ENCODE measurements at regions not wholly inside any gene's neighbourhood (a gene's known extent, or its start where the extent isn't known, plus 50 kb on each side); places are given as distances from the start of the nearest gene placed in this dataset.
"Not testable (repeated sequence)": the region's sequence is repeated elsewhere in the genome, so short reads cannot be mapped to it uniquely, and the experiment has no call there.

DNA sequence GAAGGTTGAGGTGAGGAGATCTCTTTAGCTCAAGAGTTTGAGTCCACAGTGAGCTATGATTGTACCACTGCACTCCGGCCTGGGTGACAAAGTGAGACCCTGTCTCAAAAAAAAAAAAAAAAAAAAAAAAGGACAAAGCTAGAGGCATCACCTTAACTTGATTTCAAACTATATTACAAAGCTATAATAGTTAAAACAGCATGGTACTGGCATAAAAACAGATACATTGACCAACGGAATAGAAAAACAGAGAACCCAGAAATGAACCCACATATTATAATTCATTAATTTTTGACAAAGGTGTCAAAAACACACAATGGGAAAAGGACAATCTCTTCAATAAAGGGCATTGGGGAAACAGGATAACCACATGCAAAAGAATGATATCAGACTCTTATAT, 50.8 kb upstream of the MBOAT1 start:
- DNase-seq, result no peak

DNA sequence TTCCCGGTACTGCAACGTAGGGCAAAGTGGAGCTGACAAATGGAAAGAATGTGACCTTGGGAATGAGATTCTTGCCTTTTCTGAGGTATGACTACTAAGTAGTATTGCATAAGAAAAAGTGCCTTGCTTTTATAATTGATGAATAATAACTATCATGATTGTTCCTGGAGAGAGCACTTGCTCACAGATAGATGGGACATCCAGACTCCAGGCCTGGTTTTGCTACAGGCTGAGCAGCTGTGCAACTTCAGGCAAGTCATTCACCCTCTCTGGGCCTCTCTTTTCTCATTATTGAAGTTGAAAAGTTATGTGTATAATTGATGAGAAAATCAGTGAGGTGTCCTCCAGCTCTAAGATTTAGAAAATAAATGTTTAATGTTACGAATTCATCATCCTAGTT, 53.6 kb upstream of the MBOAT1 start:
- no peak for DNase-seq

DNA sequence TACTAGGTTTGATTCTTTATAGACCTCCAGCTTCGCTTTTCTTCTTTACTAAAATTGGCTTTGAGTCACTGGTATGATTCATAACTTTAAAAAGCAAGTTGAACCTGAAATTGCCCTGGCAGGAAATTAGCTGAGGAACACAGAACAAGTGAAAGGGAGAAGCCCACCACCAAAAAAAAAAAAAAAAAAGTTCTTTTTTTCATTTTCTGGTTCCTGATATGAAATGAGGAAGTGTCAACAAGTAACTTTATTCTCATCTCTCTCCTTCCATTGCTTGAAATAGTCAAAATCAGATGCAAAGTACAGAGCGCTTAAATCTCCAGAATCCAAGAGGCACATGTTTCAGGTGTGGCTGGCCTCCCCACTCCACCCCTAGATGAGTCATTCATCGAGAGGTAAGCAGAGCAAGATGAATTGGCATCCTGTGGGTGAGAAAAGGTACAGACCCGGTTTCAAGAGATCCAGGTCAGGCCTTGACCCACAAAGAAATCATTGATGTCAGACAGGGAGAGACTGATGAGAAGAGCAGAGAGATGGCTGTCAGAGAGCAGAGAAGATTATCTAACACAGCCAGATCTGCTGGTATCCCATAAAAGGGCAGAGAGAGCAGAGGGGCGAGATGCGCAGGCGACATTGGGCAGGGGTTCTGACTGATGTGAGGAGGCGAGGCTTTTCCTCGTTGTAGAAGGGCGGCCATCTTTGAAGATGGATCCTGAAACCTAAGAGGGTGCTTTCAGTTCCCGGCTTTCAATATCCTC, 54.8 kb upstream of the MBOAT1 start:
- DNase-seq, result no peak

DNA sequence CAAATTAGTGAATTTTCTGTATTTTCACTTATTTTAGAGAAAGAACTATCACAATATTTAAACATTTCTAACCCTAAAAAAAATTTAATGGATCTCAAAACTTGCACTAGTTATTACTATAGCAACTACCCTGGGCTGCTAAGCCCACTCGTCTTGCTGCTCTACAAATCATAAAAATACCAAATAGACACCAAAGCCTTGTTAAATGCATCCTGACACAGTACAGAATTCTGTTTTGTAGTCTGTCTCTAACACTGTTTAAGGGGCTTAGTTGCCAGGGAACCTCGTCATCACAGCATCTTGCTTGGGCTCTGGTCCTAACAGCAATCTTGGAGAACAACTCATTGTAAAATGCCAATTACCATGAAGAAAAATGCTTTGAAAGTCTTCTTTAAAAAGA, 56.9 kb upstream of the MBOAT1 start:
- DNase-seq, result no peak

DNA sequence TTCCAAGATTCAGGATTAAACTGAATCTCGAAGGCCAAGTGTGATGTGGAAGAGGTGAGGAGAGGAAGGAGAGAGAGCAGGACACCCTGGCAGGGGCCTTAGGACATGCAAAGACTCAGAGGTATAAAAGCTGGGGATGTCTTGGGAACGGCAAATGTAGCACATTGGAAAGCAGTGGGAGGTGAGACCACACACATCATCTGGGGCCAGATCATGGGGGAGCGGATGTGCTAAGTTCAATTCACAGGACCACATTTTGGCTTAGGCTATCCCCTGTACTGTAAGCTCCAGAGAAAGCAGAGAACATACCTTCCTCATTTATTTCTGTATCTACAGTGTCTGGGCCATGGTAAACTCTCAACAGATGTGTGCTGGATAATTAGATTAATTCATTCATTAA, 59.5 kb upstream of the MBOAT1 start:
- no peak for DNase-seq

DNA sequence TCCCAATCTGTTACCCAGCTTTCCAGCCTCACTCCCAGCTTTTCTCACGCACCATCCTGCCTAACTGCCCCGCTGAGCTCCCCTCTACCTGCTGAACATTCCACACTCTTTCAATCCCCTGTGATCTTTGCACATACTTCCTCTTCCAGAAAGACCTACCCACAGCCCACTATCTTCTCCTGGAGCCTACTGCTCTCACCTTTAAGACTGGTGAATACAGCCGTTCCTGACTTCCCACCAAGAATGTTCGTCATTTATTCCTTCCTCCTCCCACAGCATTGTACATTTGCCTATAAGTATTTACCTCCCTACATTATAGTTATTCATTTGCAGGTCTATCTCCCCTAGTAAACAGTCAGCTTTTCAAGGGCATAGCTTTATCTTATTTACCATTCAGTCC, 61.9 kb upstream of the MBOAT1 start:
- no peak for DNase-seq

DNA sequence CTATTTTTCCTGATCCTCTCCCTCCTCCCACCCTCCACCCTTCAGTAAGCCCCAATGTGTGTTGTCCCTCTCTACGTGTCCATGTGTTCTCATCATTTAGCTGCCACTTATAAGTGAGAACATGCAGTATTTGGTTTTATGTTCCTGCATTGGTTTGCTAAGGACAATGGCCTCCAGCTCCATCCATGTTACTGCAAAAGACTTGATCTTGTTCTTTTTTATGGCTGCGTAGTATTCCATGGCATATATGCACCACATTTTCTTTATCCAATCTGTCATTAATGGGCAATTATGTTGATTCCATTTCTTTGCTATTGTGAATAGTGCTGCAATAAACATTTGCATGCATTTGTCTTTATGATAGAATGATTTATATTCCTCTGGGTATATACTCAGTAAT, 63.6 kb upstream of the MBOAT1 start:
- DNase-seq, result not testable (repeated sequence)

DNA sequence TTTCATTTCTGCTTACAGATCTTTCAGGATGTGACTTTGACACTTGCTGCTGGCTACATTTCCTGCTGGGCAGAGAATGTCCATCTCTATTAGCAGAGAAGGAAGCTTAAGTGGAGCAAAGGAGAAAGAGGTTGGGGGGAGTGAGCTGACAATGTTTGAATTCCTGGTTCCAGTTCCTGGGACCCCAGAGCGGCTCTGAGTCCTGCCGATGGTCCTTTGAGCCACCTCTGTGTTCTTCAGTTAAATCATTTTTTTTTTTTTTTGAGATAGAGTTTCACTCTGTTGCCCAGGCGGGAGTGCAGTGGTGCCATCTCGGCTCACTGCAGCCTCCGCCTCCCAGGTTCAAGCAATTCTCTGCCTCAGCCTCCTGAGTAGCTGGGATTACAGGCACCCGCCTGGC, 65.5 kb upstream of the MBOAT1 start:
- DNase-seq, result not testable (repeated sequence)

DNA sequence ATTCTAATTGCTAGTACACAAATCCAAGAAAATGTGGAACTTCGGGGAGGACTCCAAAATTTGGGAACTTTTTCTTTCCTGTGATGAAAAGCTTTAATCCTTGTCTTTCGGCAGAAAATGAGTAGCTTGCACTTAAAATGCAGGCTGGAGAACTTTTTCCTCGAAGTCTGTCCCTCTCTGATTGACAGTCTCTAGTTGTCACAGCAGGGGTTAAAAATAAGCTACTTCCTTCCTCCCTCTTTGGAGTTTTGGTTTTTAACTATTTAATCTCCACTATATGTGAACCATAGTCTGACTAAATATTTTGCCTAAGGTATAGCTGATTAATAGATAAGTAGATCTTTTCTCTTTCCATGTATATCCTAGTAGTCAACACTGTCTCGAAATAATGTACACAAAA, 66.8 kb upstream of the MBOAT1 start:
- no peak for DNase-seq

DNA sequence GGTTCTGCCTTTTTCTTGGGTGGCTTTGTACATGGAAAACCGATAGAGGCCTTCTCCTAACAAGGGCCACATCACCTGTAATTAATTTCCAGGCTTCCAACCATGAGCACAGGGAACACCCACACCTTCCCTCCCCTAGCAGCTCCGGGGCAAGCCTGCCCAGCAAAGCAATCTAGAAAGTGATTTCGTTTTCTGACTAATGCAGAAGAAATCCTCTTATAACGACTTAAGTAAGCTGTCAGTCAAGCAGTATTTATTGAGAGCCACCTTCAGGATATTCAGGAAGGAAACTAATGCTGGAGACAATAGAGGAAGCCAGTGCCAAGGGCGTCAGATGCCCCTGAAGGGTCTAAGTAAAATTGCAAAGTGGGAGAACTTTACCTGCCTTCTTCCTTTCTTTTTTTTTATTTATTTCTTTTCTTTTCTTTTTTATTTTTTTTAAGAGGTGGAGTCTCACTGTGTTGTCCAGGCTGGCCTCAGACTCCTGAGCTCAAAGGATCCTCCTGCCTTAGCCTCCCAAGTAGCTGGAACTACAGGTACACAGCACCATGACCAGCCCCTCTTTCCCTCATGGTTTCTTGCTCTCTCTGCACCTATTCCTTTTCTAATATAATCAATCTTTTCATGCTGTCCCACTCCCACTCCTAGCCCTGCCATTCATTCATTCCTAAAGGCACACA, 67.5 kb upstream of the MBOAT1 start:
- no peak for DNase-seq

DNA sequence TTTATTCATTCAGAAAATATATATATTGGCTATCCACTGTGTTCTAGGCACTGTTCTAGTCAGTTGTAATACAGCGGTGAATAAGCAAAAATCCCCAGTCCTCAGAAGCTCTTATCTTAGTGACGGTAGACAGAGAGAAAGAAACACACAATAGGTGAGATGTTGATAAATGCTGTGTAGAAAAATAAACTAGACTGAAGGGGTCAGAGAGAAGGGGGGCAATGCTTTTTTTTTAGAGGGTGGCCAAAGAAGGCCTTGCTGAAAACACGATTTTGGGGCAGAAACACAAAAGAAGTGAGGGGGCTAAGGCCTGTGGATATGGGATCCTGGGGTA, 68.0 kb upstream of the MBOAT1 start:
- DNase-seq, result no peak

DNA sequence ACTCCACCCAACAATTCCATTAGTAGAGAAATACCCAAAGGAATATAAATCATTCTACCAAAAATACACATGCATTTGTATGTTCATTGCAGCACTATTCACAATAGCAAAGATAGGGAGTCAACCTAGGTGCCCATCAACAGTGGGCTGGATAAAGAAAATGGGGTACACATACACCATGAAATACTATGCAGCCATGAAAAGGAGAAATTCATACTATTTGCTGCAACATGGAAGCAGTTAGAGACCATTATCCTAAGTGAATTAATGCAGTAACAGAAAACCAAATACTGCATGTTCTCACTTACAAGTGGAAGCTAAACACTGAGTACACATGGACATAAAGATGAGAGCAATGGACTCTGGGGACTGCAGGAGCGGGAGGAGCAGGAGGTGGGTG, 72.4 kb upstream of the MBOAT1 start:
- DNase-seq, result no peak

DNA sequence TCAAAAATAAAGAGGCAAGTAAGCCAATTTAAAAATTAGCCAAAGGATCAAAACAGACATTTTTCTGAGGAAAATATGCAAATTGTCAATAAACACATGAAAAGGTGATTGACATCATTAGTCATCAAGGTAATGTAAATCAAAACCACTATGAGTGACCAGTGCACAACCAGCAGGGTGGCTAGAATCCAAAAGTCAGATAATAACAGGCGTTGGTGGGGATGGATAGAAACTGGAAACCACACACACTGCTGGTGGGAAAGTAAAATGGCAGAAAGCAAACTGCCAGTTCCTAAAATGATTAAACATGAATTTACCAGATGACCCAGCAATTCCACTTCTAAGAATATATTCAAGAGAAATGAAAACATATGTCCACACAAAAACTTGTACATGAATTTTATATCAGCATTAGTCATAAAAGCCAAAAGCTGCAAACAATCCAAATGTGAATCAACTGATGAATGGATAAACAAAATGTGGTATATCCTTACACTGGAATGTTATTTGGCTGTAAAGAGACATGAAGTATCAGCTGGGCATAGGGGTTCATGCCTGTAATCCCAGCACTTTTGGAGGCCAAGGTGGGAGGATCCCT, 74.8 kb upstream of the MBOAT1 start:
- no peak for DNase-seq

DNA sequence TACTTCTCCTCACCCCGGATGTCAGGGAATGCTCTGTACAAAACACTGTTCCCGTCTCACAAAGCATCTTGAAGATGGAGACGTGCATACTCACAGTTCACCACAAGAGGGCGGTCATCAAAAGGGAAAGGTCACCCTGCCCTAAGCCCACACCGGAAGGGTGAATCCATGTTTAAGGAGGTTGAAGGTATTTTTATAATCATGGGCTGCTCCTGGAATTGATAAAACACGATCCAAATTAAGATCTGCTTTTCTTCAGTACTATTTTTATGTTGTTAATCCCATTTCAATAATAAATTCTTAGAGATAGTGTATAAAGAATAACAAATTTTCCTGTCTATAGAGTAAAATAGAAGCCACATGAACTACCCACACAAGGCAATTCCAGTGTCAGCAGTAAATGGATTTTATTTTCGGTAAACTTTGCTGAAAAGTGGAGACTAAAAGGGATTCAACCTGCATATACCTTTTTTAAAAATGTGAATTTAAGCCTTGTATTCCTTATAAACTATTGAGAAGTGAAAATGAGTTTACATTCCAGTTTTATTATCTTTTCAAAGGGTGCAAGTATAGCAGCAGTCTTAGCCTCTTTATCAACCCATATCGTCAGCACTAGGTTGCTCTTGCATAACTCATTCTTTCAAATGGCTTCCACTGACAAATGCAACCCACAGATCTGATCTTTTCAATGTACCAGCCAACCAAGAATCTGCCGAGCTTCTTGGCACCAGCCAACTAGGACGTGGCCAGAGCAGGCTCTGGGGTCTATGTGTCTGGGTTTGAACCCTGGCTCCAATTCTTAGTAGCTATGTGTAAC, 79.7 kb upstream of the MBOAT1 start:
- DNase-seq, result peak; percentile 54

DNA sequence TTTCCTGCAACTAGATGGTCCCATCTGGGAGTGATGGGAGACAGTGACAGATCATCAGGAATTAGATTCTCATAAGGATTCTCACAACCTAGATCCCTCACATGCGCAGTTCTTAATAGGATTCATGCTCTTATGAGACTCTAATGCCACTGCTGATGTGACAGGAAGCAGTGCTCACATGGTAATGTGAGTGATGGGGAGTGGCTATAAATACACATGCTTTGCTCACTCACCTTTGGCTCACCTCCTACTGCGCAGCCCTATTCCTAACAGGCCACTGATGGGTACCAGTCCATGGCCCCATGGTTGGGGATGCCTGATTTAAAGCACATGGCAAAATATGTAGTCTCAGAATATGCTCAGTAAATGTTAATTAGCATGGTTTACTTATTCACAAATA, 80.6 kb upstream of the MBOAT1 start:
- no peak for DNase-seq

DNA sequence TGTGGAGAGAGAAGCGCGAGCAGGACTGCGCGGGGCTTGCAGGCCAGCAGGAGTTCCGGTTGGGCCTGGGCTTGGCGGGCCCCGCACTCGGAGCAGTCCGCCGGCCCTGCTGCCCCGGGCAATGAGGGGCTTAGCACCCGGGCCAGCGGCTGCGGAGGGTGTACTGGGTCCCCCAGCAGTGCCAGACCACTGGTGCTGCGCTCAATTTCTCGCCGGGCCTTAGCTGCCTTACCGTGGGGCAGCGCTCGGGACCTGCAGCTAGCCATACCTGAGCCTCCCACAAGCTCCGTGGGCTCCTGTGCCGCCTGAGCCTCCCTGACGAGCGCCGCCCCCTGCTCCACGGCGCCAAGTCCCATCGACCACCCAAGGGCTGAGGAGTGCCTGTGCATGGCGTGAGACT, 89.0 kb upstream of the MBOAT1 start:
- no peak for DNase-seq

DNA sequence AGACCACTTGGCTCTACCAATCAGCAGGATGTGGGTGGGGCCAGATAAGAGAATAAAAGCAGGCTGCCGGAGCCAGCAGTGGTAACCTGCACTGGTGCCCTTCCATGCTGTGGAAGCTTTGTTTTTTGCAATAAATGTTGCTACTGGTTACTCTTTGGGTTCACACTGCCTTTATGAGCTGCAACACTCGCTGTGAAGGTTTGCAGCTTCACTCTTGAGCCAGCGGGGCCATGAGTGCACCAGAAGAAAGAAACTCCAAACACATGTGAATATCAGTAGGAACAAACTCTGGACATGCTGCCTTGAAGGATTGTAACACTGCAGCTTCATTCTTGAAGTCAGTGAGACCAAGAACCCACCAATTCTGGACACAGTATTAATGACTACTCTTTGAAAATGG, 89.9 kb upstream of the MBOAT1 start:
- DNase-seq, result no peak

DNA sequence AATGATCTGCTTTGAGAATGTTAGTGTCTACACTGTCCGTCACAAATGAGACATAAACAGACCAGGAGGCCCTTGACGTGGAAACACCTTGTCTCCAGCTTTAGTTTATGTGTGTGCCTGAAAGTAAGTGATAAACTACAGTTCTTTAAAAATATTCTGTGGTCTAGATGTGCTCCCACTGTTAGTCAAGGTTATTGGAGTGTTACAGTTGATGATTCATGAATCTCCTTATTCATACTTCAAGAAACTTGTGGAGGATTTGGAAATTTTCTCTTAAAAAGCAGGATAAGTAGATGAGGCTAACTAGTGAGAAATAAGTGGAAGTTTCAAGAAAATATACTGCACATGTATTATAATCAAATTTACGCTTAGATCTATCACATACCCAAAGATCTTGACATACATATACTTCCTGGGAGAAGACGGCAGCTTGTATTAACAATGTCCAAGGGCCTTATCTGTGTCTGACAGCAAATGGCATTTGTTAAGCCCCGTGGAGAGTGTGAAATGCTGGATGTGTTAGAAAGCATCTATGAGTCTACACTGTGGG, 90.5 kb upstream of the MBOAT1 start:
- DNase-seq, result no peak

DNA sequence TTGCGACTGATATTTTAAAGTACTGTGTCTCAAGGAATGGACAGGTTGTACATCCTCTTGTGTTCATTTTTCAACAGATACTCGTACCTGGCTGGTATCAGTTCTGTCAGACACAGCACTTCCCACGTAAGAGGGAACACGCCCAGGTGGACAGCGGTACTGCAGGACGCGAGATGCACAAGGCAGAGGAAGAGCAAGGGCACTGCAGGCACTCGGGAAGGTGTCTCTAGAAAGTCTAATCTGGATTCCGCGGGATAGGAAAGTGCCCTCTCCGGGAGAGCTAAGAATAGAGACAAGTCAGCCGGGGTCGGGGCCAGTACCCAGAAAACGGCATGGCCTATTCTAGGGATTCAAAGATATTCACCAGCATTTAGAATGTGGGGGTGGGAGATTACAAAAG, 94.2 kb upstream of the MBOAT1 start:
- DNase-seq, result no peak

DNA sequence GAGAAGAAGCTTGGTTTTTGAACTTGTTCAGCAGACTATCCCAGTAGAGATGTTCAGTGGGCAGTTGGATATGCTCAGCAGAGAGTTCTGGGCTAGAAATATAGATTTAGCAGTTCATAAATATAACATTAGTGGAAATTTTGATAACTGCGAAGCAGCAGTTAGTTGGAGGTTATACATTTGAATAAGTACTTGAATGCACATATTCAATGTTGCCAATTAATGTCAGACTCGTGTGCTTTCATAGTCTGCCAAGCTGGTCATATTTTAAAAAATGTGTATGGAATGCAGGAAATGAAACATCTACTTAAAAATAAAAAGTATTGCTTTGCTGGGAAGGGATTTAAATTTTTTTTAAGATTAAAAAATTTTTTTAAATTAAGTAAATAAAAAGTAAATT, 92.5 kb upstream of the E2F3 start:
- DNase-seq, result no peak

DNA sequence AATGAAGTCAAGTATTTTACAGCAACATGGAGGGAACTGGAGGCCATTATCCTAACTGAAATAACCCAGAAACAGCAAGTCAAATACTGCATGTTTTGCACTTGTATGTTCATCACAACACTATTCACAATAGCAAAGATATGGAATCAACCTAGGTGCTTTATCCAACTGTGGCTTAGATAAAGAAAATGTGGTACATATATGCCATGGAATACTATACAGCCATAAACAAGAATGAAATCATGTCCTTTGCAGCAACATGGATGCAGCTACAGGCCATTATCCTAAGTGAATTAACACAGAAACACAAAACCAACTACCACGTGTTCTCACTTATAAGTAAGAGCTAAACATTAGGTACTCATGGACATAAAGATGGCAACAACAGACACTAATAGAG, 91.5 kb upstream of the E2F3 start:
- no peak for DNase-seq

DNA sequence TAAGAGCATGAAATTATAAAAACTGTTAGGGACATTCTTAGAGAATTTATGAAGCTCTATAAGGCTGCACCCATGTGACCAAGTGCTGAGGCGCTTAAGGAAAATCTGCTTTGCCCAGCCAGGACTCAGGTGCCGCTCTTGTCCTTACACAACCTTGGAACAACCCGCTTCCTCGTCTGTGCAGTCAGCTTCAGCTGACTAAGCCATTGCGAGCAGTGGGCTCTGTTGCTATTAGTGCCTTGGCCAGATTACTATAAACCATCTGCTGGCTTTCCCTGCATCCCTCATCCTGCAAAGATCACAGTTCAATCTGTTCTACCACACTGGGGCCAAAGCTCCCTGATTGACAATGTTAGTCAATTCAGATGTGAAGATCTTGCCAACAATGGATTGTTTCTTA, 89.1 kb upstream of the E2F3 start:
- DNase-seq, result no peak

DNA sequence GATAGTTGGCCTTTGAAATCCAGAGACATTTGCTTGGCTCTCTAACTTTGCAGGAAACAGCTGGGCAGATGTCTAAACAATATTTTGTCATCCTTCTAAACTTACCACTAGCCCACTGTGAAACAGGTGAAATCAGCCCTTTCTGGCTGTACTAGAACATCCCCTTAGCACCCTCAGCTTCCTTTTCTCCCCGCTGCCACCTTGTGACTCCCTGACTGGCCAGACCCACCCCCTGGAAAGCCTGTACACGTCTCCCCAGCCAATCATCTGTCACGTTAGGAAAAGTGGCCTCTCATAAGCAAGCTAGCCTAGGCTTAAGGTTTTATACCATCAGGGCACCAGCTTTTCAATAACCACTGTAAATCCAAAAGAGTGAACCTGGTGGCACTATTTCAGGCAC, 88.6 kb upstream of the E2F3 start:
- no peak for DNase-seq
